GM12864 (cell line): ENCODE measurements at regions not wholly inside any gene's neighbourhood (a gene's known extent, or its start where the extent isn't known, plus 50 kb on each side); places are given as distances from the start of the nearest gene placed in this dataset.

ENCODE experiments used
- DNase-seq: peaks from one replicate; pipeline ENCODE4 v3.0.0-alpha.2; 2011; ENCODE audit warnings: low read depth
- H3K4me3 ChIP-seq: 2 replicates; pipeline ENCODE4 v1.5.1; 2011; ENCODE audit warnings: mild to moderate bottlenecking, low read depth, low read length, control low read depth
- TF ChIP-seq, protein P1 (sequence below): IDR thresholded peaks from 2 replicates; pipeline ENCODE4 v1.5.1; 2011; ENCODE audit warnings: low read depth, mild to moderate bottlenecking, moderate library complexity, low read length, control low read depth, inconsistent platforms; ENCODE audit errors: missing control alignments

DNA sequence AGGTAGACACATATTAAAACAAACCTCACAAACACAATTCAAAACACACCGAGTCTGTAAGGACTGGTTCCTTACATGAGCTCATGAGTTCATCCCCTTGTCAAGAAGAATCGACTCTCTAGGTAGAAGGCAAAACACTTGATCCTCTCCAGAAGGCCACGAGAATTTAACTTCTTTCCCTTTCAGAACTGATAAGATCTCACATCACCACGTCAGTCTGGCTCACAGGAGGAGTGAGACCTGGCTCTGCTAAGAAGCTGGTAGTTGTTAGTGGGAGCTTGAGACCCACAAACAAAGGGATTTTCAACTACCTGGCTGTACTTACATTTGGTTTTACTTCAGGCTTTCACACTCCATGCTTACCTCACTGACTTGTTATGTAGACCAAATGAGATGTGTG lies 459.2 kb downstream of the ARHGEF28 start:
- TF ChIP-seq, protein P1, sequence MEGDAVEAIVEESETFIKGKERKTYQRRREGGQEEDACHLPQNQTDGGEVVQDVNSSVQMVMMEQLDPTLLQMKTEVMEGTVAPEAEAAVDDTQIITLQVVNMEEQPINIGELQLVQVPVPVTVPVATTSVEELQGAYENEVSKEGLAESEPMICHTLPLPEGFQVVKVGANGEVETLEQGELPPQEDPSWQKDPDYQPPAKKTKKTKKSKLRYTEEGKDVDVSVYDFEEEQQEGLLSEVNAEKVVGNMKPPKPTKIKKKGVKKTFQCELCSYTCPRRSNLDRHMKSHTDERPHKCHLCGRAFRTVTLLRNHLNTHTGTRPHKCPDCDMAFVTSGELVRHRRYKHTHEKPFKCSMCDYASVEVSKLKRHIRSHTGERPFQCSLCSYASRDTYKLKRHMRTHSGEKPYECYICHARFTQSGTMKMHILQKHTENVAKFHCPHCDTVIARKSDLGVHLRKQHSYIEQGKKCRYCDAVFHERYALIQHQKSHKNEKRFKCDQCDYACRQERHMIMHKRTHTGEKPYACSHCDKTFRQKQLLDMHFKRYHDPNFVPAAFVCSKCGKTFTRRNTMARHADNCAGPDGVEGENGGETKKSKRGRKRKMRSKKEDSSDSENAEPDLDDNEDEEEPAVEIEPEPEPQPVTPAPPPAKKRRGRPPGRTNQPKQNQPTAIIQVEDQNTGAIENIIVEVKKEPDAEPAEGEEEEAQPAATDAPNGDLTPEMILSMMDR: no peak
- H3K4me3 ChIP-seq: no peak overlapping the region
- DNase-seq: no peak

DNA sequence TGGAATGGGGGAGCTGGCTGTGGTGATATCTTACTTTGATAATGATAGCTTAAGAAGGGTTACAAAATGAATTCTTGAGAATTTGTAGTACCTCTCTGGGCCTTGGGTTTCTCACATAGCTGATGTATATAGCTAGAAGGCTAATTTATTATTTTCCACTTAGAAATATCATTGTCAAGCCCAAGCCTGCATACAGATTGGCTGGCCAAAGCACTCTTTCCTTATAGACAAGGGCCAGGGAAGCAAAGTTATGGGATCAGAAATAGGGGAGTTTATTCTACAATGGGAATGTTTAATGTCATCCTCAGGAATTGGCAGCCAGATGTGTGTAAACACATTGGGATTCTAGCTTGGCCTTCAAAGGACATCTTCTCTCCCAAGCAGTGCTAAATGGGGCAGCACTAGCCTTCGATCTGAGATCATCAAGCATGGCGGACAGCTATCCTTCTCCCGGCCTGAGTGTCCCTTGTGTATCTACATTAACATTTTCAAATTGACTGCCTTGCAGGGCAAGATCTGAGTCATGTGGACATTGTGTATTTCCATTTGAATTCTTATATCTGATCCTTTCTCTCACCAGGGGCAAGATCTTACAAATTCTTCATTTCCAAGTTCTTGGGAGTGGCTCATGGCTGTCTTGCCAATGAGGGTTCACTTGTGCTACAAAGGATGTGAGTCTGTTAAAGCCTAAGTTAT lies 457.2 kb downstream of the ARHGEF28 start:
- DNase-seq: no peak
- TF ChIP-seq, protein P1: no peak
- H3K4me3 ChIP-seq: no peak overlapping the region

DNA sequence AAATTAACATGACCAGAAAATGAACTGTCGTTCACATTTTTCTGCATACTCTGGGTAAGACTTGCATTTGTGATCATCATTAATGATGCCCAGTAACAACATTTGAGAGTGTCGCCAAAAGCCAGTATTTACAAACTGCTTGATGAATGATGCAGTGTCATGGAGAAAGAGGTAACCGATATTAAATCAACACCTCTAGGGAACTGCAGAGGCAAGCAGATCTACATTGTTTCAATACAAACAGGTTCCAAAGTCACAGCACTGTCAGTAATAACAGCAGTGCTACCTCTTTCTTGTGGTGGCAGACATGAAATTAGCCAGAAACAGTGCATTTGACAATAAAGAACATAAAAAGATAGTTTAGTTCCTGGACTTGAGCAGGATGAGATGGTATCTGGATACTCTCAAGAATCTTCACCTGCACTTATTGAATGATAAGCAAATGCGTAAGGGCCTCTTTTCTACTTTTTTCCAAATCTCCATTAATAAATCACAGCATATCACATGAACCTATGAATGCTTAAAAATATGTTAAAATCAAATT lies 456.6 kb downstream of the ARHGEF28 start:
- no peak for DNase-seq
- H3K4me3 ChIP-seq: no peak overlapping the region
- TF ChIP-seq, protein P1: no peak

DNA sequence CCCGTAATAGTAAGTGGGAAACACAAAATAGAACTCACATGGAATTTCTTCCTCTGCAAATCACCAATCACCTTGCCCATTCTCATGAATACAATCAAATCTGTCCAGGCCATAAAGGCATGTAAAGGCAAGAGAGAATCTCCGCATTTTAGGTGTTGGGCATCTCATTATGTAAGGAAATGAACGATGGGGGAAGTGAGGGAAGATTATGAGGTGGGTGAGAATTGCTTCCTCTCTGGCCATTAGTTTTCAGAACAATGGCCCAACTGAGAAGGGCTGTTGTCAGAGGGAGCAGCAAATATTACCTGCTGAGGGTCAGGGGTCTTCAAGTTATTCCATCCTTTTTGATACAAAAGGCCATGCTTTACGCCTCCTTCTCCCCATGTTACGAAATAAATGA lies 455.1 kb downstream of the ARHGEF28 start:
- H3K4me3 ChIP-seq: no peak overlapping the region
- TF ChIP-seq, protein P1: no peak
- no peak for DNase-seq

DNA sequence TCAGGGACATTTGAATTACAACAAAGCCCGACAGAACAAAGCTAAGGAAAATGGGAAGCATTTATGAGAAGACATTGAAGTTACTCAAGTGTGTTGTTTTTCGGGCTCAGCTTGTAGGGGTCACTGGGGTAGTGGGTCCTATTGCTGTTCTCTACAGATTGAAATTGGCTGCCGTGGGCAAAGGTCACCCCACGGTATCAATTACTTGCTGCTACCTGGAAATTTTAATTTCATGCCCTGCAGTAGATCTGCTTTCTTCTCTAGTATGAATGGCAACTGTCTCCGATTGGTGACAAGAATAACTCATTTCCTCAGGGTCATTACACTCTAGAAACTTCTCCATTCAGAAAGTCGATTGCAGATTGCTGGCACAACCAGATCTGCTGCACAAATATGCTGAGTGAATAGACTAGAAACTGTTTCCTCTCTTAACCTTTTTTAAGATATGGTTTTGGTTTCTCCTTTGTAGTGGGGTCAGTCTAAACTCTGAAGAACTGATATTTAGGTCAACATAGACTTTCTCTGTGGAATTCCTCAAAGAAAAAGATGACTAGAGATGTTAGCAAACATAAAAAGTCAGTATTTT lies 454.1 kb downstream of the ARHGEF28 start:
- TF ChIP-seq, protein P1: no peak
- no peak for DNase-seq
- H3K4me3 ChIP-seq: no peak overlapping the region

DNA sequence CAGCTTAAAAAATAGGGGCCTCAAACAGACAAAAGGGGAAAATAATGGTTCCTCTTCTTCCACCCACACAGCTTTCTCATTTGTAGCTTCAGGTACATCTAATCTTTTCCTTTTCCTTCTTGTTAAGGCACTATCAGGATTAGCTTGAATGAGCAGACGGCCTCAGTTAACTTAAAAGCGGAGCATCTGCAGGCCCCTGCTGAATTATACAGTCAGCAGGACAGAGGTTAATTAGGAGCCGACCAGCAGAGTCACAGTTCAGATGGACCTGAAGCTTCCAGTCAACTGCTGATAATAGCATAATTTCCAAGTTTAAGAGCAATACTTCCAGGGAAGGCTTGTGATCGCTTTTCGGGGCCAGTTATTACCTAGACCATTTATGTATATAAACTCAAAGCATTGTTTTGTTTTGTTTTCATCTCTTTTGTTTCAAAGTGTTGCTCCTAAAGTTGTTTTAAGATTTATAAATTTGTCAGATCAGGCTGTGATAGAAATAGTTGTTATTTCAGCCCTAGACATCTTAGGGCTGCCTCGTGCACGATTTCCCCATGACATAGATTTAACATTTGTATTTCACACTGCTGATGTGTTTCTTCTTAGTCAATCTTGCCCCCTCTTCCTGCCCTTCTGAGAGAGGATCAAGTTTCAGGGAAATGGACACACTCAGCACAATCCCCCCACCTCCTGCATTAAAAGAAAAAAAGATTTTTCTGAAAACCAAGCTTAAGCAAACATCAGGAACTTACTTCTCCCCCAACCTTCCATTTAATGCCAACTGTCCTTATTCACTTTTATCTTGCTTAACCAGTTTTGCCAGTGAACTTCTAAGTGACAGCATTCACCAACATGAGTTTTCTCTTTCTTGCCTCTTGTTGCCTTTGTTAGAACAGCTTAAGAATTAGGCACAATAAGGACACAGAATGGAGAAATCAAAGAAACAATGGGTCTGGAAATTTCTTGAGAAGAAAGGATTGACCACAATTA lies 449.8 kb downstream of the ARHGEF28 start:
- H3K4me3 ChIP-seq: no peak overlapping the region
- TF ChIP-seq, protein P1: no peak
- no peak for DNase-seq
